RPMI7951 (cell line): ENCODE measurements at regions not wholly inside any gene's neighbourhood (a gene's known extent, or its start where the extent isn't known, plus 50 kb on each side); places are given as distances from the start of the nearest gene placed in this dataset.
A peak's percentile ranks its signal among the peaks of the same experiment; 100 is the strongest.

Experiments used
- DNase-seq: peaks from one replicate; pipeline ENCODE4 v3.0.0-alpha.2; 2012; ENCODE audit warnings: low read depth

GRCh38 chr9:79371948-79372555, 199.7 kb upstream of the TLE4 start:
- DNase-seq, result no peak

DNA sequence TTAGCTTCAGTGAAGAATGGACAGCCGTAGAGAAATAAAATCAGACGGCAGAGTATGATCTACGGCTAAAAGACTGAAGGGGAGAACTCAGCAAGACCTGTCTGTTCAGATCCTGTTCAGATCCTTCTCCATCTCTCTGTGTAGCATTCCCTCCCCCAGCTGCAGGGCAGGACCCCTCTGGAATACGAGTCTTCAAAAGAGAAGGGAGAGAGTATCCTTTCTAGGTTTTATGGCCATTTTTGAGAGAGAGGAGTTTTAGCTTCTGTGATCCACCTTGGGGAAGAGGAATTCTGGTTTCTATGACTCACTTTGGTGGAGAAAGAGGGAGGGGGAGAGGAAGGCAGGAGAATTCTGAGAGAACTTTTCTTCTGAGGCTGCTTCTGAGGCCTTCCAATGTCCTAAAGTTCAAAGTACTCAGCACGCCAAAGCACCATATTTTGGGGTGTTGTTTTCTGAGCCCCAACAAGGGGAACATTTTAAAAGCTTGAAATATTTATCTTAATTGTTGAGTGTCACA, 194.4 kb upstream of the TLE4 start:
- no peak for DNase-seq

DNA sequence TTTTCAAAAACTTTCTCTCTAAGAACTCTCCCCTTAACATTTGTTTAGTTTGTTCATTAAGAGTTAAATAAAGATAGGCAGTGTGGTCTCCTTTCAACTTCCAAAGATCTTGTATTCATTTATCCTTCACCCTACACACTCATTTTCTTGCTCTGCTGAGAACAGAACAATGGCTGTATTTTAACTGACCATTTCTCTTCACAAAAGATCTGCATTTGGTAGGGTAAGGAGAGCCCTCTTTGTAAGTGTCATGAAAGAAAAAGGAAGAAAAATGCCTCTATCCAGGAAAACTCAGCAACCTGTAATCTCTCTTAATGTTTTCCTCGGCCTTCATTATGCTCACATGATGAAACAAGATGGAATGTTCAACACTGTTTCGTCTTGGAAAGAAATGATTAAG, 193.7 kb upstream of the TLE4 start:
- DNase-seq, result no peak

DNA sequence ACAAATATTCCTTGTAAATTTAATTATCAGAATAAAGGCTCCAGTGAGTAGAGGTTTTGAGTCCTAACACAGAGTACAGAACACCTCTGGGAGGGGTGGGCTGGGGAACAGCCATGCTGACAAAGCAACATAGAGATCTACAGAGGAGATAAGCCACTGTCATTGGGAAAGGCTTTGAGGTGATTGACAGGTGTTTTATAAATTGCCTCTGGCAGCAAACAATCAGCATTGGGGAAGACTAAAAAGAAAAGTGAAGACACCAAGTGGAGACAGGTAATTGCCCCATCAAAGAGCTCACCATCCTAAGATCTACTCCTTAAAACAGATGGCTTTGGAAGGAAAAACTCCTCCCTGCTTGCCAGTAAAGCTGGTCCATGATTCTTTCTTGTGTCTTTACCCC, 189.7 kb upstream of the TLE4 start:
- no peak for DNase-seq

DNA sequence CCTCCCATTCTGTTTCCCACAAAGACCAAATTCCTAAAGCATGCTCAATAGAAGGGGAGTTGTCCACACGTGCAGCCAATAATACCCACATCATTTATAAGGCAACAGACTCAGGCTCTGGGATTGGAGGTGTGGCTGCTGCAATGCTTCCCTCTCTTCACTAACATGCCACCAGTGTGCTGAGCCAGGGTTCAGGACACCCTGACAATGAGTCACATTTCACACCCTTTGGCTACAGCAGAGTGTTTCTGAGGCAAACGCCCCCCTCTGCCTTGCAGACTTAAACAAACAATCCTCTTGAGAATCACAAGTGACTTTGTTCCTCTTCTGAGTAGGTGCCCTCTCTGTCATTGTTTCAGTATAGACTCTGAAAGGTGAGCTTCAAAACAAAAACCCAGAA, 189.3 kb upstream of the TLE4 start:
- no peak for DNase-seq

GRCh38 chr9:79383096-79383495, 188.7 kb upstream of the TLE4 start:
- DNase-seq, result no peak

DNA sequence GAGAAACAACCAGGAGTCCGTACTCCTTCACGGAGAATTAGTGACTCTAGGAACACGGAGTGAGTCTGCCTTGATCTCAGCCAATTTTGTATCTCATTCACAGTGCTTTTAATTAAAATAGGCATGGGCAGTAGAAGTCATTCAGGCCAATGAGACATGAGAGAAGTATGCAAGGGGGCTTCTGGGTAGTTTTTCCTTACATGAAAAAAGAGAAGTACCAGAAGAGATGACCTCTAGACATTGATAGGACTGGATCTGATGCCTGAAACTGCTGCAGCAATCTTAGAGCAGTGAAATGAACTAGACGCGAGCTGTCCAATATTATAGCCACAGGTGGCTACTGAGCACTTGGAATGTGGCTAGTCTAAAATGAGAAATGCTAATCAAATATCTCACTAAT, 187.7 kb upstream of the TLE4 start:
- no peak for DNase-seq

DNA sequence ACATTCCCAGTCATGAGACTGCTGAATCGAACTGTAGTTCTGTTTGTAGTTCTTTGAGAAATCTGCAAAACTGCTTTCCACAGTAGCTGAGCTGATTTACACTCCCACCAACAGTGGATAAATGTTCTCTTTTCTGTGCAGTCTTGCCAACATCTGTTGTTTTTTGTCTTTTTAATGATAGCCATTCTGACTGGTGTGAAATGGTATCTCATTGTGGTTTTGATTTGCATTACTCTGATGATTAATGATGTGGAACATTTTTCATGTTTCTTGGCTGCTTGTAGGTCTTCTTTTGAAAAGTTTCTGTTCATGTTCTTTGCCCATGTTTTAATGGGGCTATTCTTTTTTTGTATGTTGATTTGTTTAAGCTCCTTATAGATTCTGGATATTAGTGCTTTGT, 187.3 kb upstream of the TLE4 start:
- no peak for DNase-seq

- no peak for DNase-seq
These were observed 184.5 kb upstream of the TLE4 start for GRCh38 chr9:79387101-79387835.

DNA sequence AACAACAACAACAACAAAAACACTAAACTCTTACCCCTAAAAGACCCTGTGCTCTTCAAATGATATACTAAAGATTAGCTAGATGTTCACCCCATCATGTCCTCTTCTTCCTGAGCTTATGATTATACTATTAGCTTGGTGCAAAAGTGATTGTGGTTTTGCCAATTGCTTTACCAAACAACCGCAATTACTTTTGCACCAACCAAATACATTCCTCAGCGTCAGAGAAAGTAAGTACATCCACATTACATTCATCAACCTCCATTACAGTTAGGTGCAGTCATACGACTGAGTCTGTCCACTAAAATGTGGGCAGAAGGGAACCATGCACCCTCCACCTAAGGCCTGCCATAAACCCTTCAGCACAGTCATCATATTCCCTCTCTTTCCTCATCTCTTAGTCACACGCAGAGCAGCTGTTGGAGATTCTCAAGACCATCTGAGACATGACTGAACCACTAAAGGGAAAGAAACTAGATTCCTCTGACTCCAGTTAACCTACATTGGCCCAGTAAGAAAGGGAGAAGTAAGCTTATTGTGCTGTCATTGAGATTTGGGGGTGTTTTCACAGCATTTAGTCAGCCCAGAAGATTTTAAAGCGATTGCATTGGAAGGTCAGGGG, 181.6 kb upstream of the TLE4 start:
- peak; percentile 21 for DNase-seq

DNA sequence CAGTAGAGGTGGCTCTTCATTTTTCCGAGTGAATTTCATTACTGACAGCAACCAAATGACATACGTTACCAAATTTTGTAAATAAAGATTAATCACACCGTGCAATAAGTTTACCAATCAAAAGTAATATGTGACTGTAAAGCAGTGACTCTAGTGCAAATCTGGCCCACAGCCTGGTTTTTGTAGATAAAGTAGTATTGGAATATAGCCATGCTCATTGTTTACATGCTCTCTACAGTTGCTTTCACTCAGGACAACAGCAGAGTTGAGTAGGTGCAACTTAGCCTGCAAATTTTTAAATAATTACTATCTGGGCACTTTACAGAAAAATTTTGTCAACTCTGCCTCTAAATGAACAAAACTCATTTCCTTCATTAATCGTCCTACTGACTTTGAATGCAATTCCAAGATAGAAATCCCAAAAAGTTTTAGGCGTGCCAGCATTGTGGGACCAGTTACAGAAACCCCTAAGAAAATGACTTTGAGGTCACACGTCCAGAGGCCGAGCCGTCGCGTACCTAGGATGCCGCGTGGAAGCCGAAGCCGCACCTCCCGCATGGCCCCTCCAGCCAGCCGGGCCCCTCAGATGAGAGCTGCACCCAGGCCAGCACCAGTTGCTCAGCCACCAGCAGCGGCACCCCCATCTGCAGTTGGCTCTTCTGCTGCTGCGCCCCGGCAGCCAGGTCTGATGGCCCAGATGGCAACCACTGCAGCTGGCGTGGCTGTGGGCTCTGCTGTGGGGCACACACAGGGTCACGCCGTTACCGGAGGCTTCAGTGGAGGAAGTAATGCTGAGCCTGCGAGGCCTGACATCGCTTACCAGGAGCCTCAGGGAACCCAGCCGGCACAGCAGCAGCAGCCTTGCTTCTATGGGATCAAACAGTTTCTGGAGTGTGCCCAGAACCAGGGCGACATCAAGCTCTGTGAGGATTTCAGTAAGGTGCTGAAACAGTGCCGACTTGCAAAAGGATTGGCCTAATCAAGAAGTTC, 180.7 kb upstream of the TLE4 start:
- no peak for DNase-seq

- no peak for DNase-seq
These were observed 176.5 kb upstream of the TLE4 start for GRCh38 chr9:79395228-79395627.

DNA sequence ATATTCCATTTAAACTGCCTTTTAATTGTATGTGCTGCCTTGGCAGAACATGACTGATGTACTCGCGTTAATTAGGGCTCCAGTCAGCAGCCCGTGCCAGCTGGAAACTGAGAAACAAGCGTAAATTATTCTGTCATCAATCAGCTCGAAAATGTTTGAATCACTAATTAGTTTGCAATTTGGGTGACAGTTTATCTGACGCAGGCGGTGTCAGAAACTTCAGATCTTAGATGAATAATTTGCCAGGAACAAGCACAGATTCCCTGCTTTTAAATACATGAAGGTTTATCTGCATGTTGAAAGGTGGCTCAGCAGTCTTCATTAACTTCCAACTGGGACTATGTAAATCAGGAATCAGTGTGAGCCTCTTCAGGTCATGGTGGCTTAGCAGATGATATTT, 176.0 kb upstream of the TLE4 start:
- DNase-seq, result no peak

GRCh38 chr9:79396168-79396567, 175.6 kb upstream of the TLE4 start:
- no peak for DNase-seq

DNA sequence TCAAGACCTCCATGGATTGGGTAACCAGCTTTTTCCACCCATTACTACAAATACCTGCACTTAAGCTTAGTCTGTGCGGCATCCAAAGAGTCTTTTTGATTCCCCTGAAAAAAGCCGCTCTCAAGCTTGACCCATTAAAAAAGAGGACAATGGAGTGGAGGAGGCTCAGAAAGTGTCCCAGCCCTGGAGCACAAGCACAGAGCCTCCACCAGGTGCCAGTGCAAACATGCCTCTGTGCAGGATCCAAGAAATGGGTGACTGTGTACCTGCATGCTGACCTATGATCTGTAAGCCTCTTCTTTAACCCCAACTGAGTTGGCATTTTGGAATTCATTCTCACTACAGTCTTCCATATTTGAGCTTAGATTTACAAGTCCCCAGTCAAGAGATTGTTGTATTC, 168.3 kb upstream of the TLE4 start:
- DNase-seq, result no peak

GRCh38 chr9:79408200-79408599, 163.6 kb upstream of the TLE4 start:
- no peak for DNase-seq

- DNase-seq, result peak; percentile 8
These were observed 163.1 kb upstream of the TLE4 start for GRCh38 chr9:79408617-79409016.

DNA sequence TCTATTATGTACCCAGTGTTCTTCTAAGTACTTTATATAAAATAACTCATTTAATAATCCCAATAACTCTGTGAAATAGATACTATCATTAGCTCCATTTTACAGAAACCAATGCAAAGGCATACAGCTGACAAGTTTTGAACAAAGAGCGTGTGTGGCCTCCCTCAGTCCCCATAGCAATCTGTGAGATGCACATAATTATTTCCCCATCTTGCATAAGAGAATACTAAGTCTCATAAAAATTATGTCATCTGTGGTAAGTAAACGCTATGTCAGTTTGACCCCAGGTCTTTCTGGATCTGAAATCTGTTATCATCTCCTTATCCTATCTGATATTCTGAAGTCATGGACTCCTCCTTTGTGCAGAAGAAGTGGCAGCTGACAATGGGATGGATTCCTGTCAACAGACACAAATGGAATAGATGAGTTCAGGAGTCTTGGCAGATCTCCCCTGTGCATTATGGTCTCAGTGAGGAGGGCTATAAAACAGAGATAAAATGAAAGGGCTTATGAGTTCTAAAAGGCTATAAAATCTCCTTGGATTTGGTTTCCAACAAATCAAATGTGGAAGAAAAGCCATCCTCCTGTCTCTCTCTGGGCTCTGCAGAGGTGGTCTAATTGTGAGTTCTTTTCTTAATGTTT, 162.5 kb upstream of the TLE4 start:
- no peak for DNase-seq

DNA sequence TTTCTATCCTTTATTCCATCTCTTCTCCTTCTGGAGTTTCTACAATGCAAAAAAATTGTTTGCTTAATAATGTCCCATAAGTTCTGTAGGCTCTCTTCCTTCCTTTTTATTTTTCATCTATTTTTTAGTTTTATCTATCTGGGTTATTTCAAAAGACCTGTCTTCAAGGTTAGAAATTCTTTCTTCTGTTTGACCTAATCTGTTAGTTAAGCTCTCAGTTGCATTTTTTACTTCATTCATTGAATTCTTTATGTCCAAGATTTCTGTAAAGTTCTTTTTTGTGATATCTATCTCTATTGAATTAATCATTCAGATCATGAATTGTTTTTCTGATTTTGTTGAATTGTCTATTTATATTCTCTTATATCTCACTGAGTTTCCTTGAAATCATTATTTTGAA, 145.9 kb upstream of the TLE4 start:
- DNase-seq, result no peak

DNA sequence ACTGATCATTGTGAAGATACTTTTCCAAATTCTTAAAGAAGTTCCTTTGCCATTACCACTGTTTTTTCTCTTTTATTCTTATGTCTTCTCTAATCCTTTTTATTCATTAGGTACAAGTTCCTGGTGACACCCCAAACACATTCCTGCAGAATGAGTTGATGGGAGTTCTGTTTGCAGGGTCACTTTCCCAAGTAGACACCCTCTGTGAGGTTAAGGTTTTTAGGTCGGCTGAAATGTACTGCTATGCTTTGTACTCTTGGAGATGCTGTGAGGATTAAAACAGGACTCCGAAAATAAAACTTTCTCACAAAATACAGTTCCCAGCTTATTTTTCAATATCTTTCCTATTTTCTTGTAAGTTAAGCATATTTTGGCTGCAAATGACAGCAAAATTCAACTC, 143.3 kb upstream of the TLE4 start:
- no peak for DNase-seq

- DNase-seq, result no peak
These were observed 141.1 kb upstream of the TLE4 start for GRCh38 chr9:79430619-79431018.
